ENCODE measurements at regions not wholly inside any gene's neighbourhood (a gene's known extent, or its start where the extent isn't known, plus 50 kb on each side); places are given as distances from the start of the nearest gene placed in this dataset.
"Not testable (repeated sequence)": the region's sequence is repeated elsewhere in the genome, so short reads cannot be mapped to it uniquely, and the experiment has no call there.

DNA sequence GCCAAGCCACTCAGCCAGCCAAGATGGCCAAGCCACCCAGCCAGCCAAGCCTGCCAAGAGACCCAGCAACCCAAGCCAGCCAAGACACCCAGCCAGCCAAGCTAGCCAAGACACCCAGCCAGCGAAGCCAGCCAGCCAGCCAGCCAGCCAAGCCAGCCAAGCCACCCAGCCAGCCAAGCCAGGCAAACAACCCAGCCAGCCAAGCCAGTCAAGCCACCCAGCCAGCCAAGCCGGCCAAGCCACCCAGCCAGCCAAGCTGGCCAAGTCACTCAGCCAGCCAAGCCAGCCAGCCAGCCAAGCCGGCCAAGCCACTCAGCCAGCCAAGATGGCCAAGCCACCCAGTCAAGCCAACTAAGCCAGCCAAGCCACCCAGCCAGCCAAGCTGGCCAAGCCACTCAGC lies 337.5 kb upstream of the PLGLB2 start:
- TF ChIP-seq ZNF302 (tag by site-specific recombination; IDR thresholded peaks at IDR 0.05; ENCODE audit: low read depth); ZNF423 (tag by site-specific recombination; IDR thresholded peaks at IDR 0.05); ZNF121 (tag by site-specific recombination; IDR thresholded peaks at IDR 0.05); ZBTB21 (tag by site-specific recombination; IDR thresholded peaks at IDR 0.05); ZNF76 (tag by site-specific recombination; IDR thresholded peaks at IDR 0.05; ENCODE audit: borderline replicate concordance, low read depth); BCL11A (tag by site-specific recombination; IDR thresholded peaks at IDR 0.05; ENCODE audit: low read depth); YY1 (tag by site-specific recombination; IDR thresholded peaks at IDR 0.05); ZNF660 (tag by site-specific recombination; IDR thresholded peaks at IDR 0.05); ZSCAN23 (tag by site-specific recombination; IDR thresholded peaks at IDR 0.05): not testable (repeated sequence)
- TF ChIP-seq, protein P1, sequence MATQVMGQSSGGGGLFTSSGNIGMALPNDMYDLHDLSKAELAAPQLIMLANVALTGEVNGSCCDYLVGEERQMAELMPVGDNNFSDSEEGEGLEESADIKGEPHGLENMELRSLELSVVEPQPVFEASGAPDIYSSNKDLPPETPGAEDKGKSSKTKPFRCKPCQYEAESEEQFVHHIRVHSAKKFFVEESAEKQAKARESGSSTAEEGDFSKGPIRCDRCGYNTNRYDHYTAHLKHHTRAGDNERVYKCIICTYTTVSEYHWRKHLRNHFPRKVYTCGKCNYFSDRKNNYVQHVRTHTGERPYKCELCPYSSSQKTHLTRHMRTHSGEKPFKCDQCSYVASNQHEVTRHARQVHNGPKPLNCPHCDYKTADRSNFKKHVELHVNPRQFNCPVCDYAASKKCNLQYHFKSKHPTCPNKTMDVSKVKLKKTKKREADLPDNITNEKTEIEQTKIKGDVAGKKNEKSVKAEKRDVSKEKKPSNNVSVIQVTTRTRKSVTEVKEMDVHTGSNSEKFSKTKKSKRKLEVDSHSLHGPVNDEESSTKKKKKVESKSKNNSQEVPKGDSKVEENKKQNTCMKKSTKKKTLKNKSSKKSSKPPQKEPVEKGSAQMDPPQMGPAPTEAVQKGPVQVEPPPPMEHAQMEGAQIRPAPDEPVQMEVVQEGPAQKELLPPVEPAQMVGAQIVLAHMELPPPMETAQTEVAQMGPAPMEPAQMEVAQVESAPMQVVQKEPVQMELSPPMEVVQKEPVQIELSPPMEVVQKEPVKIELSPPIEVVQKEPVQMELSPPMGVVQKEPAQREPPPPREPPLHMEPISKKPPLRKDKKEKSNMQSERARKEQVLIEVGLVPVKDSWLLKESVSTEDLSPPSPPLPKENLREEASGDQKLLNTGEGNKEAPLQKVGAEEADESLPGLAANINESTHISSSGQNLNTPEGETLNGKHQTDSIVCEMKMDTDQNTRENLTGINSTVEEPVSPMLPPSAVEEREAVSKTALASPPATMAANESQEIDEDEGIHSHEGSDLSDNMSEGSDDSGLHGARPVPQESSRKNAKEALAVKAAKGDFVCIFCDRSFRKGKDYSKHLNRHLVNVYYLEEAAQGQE (tag by site-specific recombination; IDR thresholded peaks at IDR 0.05) = not testable (repeated sequence)
- TF ChIP-seq, protein P2, sequence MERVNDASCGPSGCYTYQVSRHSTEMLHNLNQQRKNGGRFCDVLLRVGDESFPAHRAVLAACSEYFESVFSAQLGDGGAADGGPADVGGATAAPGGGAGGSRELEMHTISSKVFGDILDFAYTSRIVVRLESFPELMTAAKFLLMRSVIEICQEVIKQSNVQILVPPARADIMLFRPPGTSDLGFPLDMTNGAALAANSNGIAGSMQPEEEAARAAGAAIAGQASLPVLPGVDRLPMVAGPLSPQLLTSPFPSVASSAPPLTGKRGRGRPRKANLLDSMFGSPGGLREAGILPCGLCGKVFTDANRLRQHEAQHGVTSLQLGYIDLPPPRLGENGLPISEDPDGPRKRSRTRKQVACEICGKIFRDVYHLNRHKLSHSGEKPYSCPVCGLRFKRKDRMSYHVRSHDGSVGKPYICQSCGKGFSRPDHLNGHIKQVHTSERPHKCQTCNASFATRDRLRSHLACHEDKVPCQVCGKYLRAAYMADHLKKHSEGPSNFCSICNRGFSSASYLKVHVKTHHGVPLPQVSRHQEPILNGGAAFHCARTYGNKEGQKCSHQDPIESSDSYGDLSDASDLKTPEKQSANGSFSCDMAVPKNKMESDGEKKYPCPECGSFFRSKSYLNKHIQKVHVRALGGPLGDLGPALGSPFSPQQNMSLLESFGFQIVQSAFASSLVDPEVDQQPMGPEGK (tag by site-specific recombination; IDR thresholded peaks at IDR 0.05) = not testable (repeated sequence)
- TF ChIP-seq, protein P3, sequence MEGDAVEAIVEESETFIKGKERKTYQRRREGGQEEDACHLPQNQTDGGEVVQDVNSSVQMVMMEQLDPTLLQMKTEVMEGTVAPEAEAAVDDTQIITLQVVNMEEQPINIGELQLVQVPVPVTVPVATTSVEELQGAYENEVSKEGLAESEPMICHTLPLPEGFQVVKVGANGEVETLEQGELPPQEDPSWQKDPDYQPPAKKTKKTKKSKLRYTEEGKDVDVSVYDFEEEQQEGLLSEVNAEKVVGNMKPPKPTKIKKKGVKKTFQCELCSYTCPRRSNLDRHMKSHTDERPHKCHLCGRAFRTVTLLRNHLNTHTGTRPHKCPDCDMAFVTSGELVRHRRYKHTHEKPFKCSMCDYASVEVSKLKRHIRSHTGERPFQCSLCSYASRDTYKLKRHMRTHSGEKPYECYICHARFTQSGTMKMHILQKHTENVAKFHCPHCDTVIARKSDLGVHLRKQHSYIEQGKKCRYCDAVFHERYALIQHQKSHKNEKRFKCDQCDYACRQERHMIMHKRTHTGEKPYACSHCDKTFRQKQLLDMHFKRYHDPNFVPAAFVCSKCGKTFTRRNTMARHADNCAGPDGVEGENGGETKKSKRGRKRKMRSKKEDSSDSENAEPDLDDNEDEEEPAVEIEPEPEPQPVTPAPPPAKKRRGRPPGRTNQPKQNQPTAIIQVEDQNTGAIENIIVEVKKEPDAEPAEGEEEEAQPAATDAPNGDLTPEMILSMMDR (tag by site-specific recombination; IDR thresholded peaks at IDR 0.05) = not testable (repeated sequence)
- TF ChIP-seq, protein P4, sequence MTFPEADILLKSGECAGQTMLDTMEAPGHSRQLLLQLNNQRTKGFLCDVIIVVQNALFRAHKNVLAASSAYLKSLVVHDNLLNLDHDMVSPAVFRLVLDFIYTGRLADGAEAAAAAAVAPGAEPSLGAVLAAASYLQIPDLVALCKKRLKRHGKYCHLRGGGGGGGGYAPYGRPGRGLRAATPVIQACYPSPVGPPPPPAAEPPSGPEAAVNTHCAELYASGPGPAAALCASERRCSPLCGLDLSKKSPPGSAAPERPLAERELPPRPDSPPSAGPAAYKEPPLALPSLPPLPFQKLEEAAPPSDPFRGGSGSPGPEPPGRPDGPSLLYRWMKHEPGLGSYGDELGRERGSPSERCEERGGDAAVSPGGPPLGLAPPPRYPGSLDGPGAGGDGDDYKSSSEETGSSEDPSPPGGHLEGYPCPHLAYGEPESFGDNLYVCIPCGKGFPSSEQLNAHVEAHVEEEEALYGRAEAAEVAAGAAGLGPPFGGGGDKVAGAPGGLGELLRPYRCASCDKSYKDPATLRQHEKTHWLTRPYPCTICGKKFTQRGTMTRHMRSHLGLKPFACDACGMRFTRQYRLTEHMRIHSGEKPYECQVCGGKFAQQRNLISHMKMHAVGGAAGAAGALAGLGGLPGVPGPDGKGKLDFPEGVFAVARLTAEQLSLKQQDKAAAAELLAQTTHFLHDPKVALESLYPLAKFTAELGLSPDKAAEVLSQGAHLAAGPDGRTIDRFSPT (tag by site-specific recombination; IDR thresholded peaks at IDR 0.05) = not testable (repeated sequence)
- TF ChIP-seq, protein P5, sequence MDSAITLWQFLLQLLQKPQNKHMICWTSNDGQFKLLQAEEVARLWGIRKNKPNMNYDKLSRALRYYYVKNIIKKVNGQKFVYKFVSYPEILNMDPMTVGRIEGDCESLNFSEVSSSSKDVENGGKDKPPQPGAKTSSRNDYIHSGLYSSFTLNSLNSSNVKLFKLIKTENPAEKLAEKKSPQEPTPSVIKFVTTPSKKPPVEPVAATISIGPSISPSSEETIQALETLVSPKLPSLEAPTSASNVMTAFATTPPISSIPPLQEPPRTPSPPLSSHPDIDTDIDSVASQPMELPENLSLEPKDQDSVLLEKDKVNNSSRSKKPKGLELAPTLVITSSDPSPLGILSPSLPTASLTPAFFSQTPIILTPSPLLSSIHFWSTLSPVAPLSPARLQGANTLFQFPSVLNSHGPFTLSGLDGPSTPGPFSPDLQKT (IDR thresholded peaks at IDR 0.05; ENCODE audit: borderline replicate concordance, low read depth, low read length) = not testable (repeated sequence)
